ENCODE measurements at regions not wholly inside any gene's neighbourhood (a gene's known extent, or its start where the extent isn't known, plus 50 kb on each side); places are given as distances from the start of the nearest gene placed in this dataset.
"Not testable (repeated sequence)": the region's sequence is repeated elsewhere in the genome, so short reads cannot be mapped to it uniquely, and the experiment has no call there.

GRCh38 chr6:793261-793660 lies 100.3 kb upstream of the EXOC2 start:
- DNase-seq = no peak

DNA sequence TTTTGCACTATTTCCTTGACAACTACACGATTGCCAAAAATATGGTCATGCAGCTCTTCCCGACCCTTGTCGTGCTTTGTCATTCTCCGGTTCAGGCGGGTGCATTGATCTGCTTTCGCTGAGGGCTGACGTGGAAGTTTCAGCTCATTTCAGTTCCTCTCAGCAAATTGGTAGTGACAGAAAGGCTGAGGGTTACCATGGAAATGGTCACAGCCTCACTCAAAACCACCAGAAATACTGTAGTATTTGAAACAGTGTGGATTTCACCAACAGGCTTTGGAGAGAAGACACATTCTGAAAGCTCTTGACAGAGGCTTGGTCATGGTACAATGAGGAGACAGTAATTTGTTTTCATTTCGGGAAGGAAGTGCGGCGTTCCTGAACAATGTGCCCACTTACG lies 99.7 kb upstream of the EXOC2 start:
- DNase-seq = no peak

DNA sequence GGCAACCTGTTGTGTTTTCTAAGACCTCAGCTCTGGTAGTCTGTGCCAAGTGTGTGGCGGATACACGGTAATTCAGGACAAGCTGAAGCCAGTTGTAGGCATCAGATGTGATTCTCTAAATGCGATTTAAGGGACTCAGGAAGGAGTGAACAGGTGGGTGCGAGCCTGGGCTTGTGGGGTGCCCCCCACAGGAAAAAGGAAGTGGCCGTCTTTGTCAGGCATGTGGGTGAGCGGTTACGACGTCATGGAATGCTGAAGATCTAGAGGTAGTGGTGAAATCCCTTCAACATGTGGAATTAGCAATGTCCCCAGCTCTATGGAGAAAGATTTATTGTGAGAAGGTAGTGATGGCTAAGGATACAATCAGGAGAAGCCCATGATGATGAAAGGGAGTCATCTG lies 95.1 kb upstream of the EXOC2 start:
- DNase-seq = peak; percentile 62

DNA sequence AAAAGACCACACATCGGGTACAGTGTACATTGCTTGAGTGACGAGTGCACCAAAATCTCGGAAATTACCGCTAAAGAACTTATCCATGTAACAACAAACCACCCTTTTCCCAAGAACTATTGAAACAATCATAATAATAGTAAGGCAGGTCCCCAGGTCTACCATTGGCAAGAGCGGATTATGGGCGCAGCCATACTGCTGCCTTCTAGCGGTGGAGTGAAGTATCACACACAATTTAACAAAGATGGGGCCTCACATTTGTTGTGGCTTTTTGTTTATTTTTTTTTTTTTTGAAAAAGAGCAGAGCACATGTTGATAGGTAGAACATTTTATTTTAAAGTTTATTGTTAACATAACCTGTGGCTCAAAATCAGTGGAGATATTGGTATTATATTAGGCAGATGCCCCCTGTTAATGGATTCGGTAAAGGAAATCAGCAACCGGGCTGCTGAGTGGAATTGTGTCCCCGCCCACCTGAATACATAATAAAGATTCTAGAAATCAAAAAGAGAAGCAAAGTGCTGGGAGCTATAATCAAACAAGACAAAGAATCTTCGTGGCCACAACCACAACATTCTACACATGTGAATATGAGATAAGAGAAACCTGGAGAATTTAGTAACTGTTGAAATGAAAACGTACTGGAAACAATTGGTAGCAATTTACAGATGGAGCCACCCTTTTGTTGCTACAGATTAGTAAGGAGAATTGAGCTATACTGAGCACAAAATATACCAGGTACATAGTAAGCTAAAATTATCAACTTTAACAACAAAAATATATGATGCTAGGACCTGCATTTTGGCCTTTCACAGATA lies 94.2 kb upstream of the EXOC2 start:
- no peak for DNase-seq

DNA sequence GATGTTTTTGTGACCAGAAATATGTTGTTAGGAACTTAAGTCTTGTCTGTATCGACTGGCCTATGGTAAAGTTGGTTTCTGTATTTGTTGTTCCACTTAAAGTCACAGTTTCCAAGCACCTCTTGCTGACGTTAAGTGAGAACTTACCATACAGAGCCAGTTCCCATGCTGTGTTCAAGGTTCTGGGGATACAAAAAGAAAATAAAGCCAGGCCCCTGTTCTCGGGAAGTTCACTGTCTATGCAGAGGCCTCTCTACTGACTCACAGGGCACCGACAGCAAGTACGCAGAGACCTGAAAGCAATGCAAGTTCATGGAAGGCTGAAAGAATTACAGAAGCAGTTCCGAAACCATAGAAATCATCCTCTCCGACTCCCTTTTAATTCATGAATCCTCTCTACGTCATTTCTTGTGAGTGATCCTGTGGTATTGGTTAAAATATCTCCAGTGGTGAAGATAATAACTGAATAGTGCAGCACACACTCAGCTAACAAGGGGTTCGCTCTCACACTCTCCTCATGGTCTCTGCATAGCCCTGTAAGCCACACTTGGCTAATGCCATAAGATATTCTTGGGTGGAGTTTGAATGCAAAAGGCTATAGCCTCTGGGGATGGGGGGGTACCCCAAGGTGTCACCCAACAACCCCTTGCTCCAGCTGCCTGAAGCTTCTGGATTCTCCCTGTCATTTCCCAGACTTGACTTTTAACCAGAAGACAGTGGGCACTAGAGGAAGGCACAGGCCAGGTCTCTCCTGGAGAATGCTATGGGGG lies 91.2 kb upstream of the EXOC2 start:
- no peak for DNase-seq

GRCh38 chr6:782141-782540 lies 89.2 kb upstream of the EXOC2 start:
- no peak for DNase-seq

- no peak for DNase-seq
Observed at GRCh38 chr6:781350-781961, 88.5 kb upstream of the EXOC2 start.

GRCh38 chr6:780706-781105 lies 87.8 kb upstream of the EXOC2 start:
- no peak for DNase-seq

- no peak for DNase-seq
Observed at GRCh38 chr6:776951-777350, 84.0 kb upstream of the EXOC2 start.

- no peak for DNase-seq
Observed at GRCh38 chr6:776528-776931, 83.6 kb upstream of the EXOC2 start.

GRCh38 chr6:775863-776262 lies 82.9 kb upstream of the EXOC2 start:
- DNase-seq = no peak

DNA sequence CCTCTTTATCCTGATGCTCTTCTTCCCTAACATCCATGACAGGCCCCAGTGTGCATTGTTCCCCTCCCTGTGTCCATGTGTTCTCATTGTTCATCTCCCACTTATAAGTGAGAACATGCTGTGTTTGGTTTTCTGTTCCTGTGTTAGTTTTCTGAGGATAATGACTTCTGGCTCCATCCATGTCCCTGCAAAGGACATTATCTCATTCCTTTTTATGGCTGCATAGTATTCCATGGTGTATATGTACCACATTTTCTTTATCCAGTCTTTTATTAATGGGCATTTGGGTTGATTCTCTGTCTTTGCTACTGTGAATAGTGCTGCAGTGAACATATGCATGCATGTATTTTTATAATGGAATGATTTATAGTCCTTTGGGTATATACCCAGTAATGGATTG lies 78.7 kb upstream of the EXOC2 start:
- DNase-seq = not testable (repeated sequence)

DNA sequence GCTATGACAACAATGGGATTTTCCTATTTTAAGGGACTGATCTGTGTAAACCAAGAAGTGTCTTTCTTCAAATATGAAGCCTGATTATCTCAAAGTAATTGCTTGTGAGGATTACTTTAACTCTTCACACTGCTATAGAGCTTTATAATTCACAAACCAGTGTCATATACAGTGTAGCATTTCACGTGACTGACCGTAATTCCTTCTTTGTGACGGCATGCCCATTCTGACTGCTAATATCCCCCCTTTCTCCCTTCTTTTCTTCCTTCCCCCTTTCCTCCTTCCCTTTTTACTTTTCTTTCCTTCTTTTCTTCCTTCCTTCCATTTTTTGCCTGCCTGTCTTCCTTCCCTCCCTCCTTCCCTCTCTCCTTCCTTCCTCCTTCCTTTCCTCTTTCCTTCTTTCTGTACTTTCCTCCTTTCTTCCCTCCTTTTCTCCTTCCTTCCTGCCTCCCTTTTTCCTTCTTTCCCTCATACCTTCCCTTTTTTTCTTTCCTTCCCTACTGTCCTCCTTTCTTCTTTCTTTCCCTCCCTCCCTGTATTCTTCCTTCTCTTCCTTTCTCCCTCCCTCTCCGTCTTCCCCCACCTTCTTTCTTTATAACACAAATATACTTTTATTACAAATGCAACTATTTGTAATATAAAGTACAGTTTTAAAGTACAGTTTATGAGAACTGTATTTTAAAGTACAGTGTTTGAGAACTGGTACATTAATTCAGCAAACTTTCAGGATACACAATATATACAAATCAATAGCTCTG lies 75.0 kb upstream of the EXOC2 start:
- DNase-seq = no peak

DNA sequence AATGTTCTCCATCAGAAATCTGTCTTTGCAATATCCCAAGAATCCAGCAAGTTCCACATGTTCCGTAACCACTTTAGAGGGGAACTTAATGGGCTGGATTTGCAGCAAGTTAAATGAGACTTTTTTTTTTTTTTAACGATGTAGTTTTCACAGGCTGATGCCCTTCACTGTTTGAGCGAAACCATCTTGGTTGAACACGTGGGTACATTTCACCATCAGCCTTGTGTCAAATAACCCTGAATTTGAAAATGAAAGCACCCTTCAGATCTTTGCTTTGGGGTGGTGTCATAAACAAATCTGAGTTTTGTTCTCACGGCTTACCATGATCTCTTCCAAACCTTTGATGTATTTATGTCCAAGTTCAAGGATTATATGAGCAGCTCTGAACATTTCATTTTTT lies 73.7 kb upstream of the EXOC2 start:
- DNase-seq = no peak

DNA sequence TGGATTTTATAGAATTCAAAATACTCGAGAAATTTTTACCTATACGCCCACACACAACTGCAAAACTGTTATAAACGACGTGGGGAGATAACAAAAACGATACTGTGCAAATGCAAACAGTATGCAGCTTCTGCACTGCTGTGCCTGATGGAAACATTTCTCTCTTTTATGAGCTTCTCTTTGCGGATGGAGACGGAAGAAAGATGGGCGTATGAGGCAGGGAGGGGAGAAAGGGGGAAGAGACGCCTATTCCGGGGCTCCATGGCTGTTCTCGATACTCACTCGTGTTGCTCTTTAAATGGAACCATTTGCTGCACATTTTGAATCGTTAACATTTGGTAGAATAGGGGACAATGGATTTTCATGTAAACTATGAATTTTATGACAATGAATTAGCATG lies 69.1 kb upstream of the EXOC2 start:
- no peak for DNase-seq

DNA sequence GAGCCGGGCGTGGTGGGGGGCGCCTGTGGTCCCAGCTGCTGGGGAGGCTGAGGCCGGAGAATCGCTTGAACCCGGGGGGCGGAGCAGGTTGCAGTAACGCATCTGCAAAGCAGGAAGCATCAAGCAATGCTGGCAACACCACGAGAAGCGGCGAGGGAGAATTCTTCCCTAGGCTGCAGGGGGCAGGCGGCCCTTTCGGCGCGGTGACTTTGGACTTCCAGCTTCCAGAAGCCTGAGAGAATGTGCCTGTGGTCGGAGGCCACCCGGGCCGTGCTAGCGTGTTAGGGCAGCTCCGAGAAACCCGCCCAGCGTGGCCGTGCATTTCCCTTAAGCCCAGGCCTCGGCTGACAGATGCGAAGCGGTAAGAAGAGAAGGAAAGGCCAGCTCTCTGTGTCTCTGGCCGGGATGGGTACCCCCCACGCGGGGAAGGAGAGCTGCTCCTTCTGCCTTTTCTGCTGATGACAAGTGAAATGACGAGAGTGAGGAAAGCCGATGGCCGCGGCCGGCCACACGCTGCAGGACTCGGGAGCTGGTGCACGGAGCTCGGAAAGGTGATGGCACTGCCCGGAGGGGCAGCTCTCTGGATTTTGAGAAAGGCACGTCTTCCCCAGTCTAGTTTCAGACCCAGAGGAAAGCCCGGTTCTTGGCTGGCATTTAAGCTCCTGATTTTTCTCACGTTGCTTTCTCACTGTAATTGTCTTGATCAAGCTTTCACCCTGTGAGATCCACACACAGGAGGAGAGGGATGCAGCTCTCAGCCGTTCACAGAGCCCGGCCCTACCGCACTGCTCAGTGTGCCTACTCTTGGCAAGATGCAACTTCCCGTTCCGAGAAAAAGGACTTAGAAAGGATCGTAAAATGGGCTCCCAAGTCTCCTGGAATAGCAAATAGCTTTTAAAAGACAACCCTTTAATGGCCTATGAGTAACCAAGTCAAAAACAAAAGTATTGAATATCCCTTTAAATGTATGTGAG lies 68.3 kb upstream of the EXOC2 start:
- DNase-seq = no peak

DNA sequence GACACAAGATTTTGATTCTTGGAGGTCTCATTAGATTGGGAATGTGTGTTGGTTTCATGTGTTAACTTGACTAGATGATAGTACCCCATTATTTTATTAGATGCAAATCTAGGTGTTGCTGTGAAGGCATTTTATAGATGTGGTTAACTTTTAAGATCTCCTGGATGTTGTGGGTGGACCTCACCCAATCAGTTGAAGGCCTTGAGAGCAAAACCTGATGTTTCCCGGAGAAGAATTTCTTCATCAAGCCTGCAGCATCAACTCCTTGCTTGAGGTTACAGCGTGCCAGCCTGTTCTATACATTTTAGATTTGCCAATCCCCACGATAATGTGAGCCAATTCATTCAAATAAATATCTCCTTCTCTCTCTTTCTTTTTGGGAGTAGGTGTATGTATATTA lies 66.8 kb upstream of the EXOC2 start:
- no peak for DNase-seq

DNA sequence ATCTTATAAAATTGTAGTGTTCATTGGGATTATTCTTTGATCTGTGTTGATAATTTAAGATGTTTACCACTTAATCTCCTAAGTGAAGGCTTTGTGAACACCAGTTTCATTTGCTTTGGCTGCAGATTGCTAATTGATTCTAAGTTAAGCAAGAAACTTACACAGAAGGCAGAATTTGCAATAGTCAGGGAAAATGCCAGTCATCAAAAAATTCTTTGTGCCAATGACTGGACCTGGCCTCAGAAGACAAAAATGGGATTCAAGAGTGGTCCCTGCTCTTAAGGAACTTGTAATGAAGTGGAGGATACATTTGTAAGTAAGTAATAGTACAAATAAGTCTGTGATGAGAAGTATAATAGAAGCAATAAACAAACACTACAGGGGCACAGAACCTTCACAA lies 63.3 kb upstream of the EXOC2 start:
- DNase-seq = no peak

- DNase-seq = no peak
Observed at GRCh38 chr6:754202-754601, 61.3 kb upstream of the EXOC2 start.

DNA sequence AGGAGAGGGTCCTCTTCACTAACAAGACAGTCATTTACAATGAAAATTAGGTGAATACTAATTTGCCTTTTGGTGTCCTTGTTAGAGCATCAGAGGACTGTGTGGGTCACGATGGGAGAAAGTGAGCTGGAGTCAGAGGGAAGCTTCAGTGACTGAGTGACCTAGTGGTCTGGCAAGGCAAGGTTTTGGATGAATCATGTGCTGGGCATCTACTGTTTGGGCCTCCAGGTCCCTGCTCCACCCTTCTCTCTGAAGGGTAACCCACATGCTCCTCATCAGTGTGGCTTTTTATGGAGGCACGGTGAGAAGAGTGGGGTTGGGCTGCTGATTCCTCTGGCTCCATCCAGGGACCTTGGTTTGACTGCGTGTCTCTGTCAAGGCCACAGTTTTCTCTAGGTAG lies 60.5 kb upstream of the EXOC2 start:
- no peak for DNase-seq

GRCh38 chr6:752438-752837 lies 59.5 kb upstream of the EXOC2 start:
- DNase-seq = no peak

DNA sequence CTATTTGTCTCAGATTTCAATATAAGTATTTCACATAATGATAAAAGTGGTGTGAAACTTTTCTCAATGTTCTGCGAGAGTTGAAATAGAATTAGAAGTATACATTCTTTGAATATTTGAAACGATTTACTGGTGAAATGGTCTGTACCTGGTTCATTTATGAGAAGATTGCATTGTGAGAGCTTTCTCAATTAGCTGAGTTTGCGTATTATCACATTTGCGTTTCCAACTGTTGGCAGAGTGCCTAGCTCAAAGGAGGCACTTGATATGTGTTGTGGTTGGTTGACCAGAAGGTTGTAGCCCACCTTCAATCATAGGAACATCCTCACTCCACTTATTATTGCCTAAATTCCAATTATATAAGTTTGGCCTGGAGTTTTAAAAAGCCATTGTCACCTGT lies 58.8 kb upstream of the EXOC2 start:
- no peak for DNase-seq

Data from activated CD8-positive, alpha-beta memory T cell treated with anti-CD3 and anti-CD28 coated beads for 24 hours (primary cell).